HCT116 (cell line): ENCODE measurements at regions not wholly inside any gene's neighbourhood (a gene's known extent, or its start where the extent isn't known, plus 50 kb on each side); places are given as distances from the start of the nearest gene placed in this dataset.

ENCODE experiments used
- ATAC-seq: fragments of 200-7000 bp; cut with Tn5 transposase; 2 replicates; pipeline ENCODE4 v1.9.1; 2020; ENCODE audit warnings: mild to moderate bottlenecking, moderate library complexity
- BruUV-seq: library from RNA; stranded (reverse); fragments of 400-500 nt; replicated peaks from 2 replicates; lab custom pipeline; 2021; lab: Mats Ljungman, UMichigan
- CTCF ChIA-PET: fragments of 300-600 bp; sonication (Branson Sonifier 250); formaldehyde crosslinking; loops from one replicate; lab custom pipeline; 2021; ENCODE audit warnings: antibody characterized with exemption; lab: Charles Lee
- POLR2A ChIA-PET: fragments of 300-600, 350-600 bp; sonication (Branson Sonifier 250); formaldehyde crosslinking; loops from one replicate; lab custom pipeline; 2021; ENCODE audit warnings: antibody characterized with exemption; lab: Charles Lee
- RAD21 ChIA-PET, 2 experiments: fragments of 300-600 bp; sonication (Branson Sonifier 250); formaldehyde crosslinking; loops; one replicate each; lab custom pipeline; 2023; ENCODE audit warnings: low total read pairs in 2 of 2; ENCODE audit not compliant: uncharacterized antibody in 2 of 2, unreplicated experiment in 2 of 2, low non-redundant PET in 1 of 2; lab: Charles Lee
- DNase-seq: peaks from one replicate; pipeline ENCODE4 v3.0.0-alpha.2; 2010; ENCODE audit warnings: low read depth, low spot score
- H2AFZ ChIP-seq: fragments of 200-600 bp; shearing (Covaris generic), sonication (generic); 2 replicates; pipeline ENCODE4 v1.6.1; 2017; ENCODE audit warnings: low read depth, mixed run types, mixed read lengths, antibody characterized with exemption, low read length; ENCODE audit not compliant: poor library complexity, severe bottlenecking
- H3K27ac ChIP-seq: 2 replicates; pipeline ENCODE4 v1.5.1; 2012; ENCODE audit warnings: low read depth, low read length
- H3K27me3 ChIP-seq: fragments of 200-600 bp; sonication (generic); 2 replicates; pipeline ENCODE4 v1.6.1; 2016; ENCODE audit warnings: mixed run types, low read length, mixed read lengths; ENCODE audit not compliant: insufficient read depth
- H3K36me3 ChIP-seq, 2 experiments: fragments of 200-500 bp in 1 of 2; fragments of 200-600 bp in 1 of 2; sonication (Bioruptor generic) in 1 of 2; sonication (generic) in 1 of 2; 2 replicates each; pipeline versions ENCODE4 v1.5.1 to v1.6.1; 2014 to 2016; ENCODE audit warnings: low read length in 2 of 2, inconsistent platforms in 1 of 2, mixed read lengths in 1 of 2, mixed run types in 1 of 2; ENCODE audit not compliant: insufficient read depth in 2 of 2, control insufficient read depth in 1 of 2
- H3K4me1 ChIP-seq, 2 experiments: fragments of 200-600 bp in 1 of 2; sonication (generic) in 1 of 2; 2 replicates each; pipeline versions ENCODE4 v1.5.1 to v1.6.1; 2012 to 2017; ENCODE audit warnings: low read length in 2 of 2, inconsistent platforms in 1 of 2, mild to moderate bottlenecking in 1 of 2, mixed read lengths in 1 of 2, mixed run types in 1 of 2, moderate library complexity in 1 of 2; ENCODE audit not compliant: insufficient read depth in 2 of 2, control insufficient read depth in 1 of 2
- H3K4me2 ChIP-seq: fragments of 200-600 bp; sonication (generic); 2 replicates; pipeline ENCODE4 v1.6.1; 2017; ENCODE audit warnings: mixed run types, low read length, mixed read lengths
- H3K4me3 ChIP-seq, 2 experiments: fragments of 200-600 bp in 1 of 2; sonication (generic) in 1 of 2; replicated peaks in 1 of 2; 2 replicates each; pipeline ENCODE4 v1.5.1; 2011 to 2016; ENCODE audit warnings: low read length in 2 of 2, control low read depth in 1 of 2, low read depth in 1 of 2, mild to moderate bottlenecking in 1 of 2, mixed read lengths in 1 of 2, mixed run types in 1 of 2
- H3K79me2 ChIP-seq: fragments of 200-600 bp; sonication (generic); 2 replicates; pipeline ENCODE4 v1.6.1; 2017; ENCODE audit warnings: mild to moderate bottlenecking, mixed run types, low read length, moderate library complexity, mixed read lengths; ENCODE audit not compliant: insufficient read depth
- H3K9ac ChIP-seq: fragments of 200-600 bp; sonication (generic); 2 replicates; pipeline ENCODE4 v1.6.1; 2016; ENCODE audit warnings: low read length, mixed read lengths
- H3K9me2 ChIP-seq: fragments of 200-600 bp; sonication (generic), shearing (Covaris generic); 2 replicates; pipeline ENCODE4 v1.6.1; 2017; ENCODE audit warnings: mixed run types, mild to moderate bottlenecking, moderate library complexity; ENCODE audit not compliant: insufficient read depth
- H3K9me3 ChIP-seq, 2 experiments: fragments of 200-500 bp in 1 of 2; fragments of 200-600 bp in 1 of 2; sonication (Bioruptor generic) in 1 of 2; sonication (generic) in 1 of 2; 2 replicates each; pipeline ENCODE4 v1.6.1; 2014 to 2017; ENCODE audit warnings: low read length in 2 of 2, mixed read lengths in 2 of 2, inconsistent platforms in 1 of 2, low read depth in 1 of 2, mild to moderate bottlenecking in 1 of 2, mixed run types in 1 of 2, moderate library complexity in 1 of 2; ENCODE audit not compliant: control insufficient read depth in 1 of 2, insufficient read depth in 1 of 2
- H4K20me1 ChIP-seq: fragments of 200-600 bp; sonication (generic), shearing (Covaris generic); 2 replicates; pipeline ENCODE4 v1.6.1; 2017; ENCODE audit warnings: mixed run types, mild to moderate bottlenecking, moderate library complexity; ENCODE audit not compliant: insufficient read depth
- CEBPB ChIP-seq: IDR thresholded peaks from 2 replicates; pipeline ENCODE4 v1.6.1; 2012; ENCODE audit warnings: low read depth
- EGR1 ChIP-seq: IDR thresholded peaks from 2 replicates; pipeline ENCODE4 v1.6.1; 2012; ENCODE audit warnings: low read depth
- ELF1 ChIP-seq: IDR thresholded peaks from 2 replicates; pipeline ENCODE4 v1.6.1; 2012; ENCODE audit warnings: low read depth, borderline replicate concordance
- EZH2 ChIP-seq: fragments of 200-600 bp; sonication (generic); IDR thresholded peaks from 2 replicates; pipeline ENCODE4 v1.6.1; 2017; ENCODE audit warnings: antibody characterized with exemption, mixed run types
- EZH2phosphoT487 ChIP-seq: fragments of 200-600 bp; IDR thresholded peaks from 2 replicates; pipeline ENCODE4 v1.6.1; 2018; ENCODE audit warnings: antibody characterized with exemption, borderline replicate concordance
- JUND ChIP-seq: IDR thresholded peaks from 2 replicates; pipeline ENCODE4 v1.6.1; 2012
- POLR2A ChIP-seq: IDR thresholded peaks from 2 replicates; pipeline ENCODE4 v1.7.0; 2011; ENCODE audit warnings: borderline replicate concordance; ENCODE audit not compliant: insufficient read depth, insufficient read length; ENCODE audit errors: extremely low read depth
- POLR2AphosphoS5 ChIP-seq: IDR thresholded peaks from 2 replicates; pipeline ENCODE4 v1.6.1; 2011; ENCODE audit warnings: mild to moderate bottlenecking, low read depth, low read length, moderate library complexity
- RAD21 ChIP-seq: IDR thresholded peaks from 2 replicates; pipeline ENCODE4 v1.6.1; 2012; ENCODE audit warnings: low read depth, mild to moderate bottlenecking
- SP1 ChIP-seq: IDR thresholded peaks from 2 replicates; pipeline ENCODE4 v1.6.1; 2012; ENCODE audit warnings: low read depth
- SRF ChIP-seq: IDR thresholded peaks from 2 replicates; pipeline ENCODE4 v1.6.1; 2012; ENCODE audit warnings: low read depth
- TCF7L2 ChIP-seq: IDR thresholded peaks from 2 replicates; pipeline ENCODE4 v1.7.0; 2011; ENCODE audit warnings: borderline replicate concordance, inconsistent platforms; ENCODE audit not compliant: insufficient read depth, insufficient read length; ENCODE audit errors: extremely low read depth
- intact Hi-C: fragments of 100-400 bp; cut with micrococcal nuclease; formaldehyde crosslinking; loops from 2 replicates; pipeline ENCODE4 v1.10.0; 2022
- TF ChIP-seq, protein P1 (sequence below): IDR thresholded peaks from 2 replicates; pipeline ENCODE4 v1.6.1; 2012; ENCODE audit warnings: low read depth
- TF ChIP-seq, protein P2 (sequence below): IDR thresholded peaks from 2 replicates; pipeline ENCODE4 v1.6.1; 2011; ENCODE audit warnings: mild to moderate bottlenecking, low read length, moderate library complexity; ENCODE audit not compliant: insufficient replicate concordance; ENCODE audit errors: extremely low read depth
- TF ChIP-seq, protein P3 (sequence below): IDR thresholded peaks from 2 replicates; pipeline ENCODE4 v1.6.1; 2012
- TF ChIP-seq, protein P4 (sequence below): IDR thresholded peaks from 2 replicates; pipeline ENCODE4 v1.6.1; 2012

DNA sequence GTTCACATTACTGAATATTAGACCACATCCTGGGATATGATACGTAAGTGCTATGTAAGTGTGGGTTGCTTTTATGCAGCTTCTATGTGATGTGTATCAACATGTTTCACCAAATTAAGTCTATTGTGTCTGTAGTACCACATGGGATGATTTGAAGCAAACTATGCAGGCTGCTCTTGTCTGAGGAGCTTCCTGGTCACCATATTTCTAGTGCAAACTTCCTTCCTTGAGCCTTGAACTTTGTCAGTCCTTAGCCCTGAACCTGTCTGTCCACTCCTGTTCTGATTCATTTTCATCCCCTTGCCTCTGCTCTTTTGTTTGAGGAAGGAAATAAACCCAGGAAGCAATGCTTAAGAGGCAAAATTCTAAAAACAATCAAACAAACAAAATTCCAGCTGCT, 117.5 kb upstream of the VANGL1 start:
- no peaks in the 10 kb centered on the region for H3K27me3 ChIP-seq
- no peak overlapping the region for H3K4me3 ChIP-seq
- no peak for TF ChIP-seq EZH2phosphoT487
- TF ChIP-seq EZH2: no peak
- TF ChIP-seq TCF7L2: no peak
- no peak for TF ChIP-seq POLR2AphosphoS5
- TF ChIP-seq, protein P1, sequence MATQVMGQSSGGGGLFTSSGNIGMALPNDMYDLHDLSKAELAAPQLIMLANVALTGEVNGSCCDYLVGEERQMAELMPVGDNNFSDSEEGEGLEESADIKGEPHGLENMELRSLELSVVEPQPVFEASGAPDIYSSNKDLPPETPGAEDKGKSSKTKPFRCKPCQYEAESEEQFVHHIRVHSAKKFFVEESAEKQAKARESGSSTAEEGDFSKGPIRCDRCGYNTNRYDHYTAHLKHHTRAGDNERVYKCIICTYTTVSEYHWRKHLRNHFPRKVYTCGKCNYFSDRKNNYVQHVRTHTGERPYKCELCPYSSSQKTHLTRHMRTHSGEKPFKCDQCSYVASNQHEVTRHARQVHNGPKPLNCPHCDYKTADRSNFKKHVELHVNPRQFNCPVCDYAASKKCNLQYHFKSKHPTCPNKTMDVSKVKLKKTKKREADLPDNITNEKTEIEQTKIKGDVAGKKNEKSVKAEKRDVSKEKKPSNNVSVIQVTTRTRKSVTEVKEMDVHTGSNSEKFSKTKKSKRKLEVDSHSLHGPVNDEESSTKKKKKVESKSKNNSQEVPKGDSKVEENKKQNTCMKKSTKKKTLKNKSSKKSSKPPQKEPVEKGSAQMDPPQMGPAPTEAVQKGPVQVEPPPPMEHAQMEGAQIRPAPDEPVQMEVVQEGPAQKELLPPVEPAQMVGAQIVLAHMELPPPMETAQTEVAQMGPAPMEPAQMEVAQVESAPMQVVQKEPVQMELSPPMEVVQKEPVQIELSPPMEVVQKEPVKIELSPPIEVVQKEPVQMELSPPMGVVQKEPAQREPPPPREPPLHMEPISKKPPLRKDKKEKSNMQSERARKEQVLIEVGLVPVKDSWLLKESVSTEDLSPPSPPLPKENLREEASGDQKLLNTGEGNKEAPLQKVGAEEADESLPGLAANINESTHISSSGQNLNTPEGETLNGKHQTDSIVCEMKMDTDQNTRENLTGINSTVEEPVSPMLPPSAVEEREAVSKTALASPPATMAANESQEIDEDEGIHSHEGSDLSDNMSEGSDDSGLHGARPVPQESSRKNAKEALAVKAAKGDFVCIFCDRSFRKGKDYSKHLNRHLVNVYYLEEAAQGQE: no peak
- TF ChIP-seq POLR2A: no peak
- TF ChIP-seq EGR1: no peak
- no peak for TF ChIP-seq SP1
- TF ChIP-seq, protein P2, sequence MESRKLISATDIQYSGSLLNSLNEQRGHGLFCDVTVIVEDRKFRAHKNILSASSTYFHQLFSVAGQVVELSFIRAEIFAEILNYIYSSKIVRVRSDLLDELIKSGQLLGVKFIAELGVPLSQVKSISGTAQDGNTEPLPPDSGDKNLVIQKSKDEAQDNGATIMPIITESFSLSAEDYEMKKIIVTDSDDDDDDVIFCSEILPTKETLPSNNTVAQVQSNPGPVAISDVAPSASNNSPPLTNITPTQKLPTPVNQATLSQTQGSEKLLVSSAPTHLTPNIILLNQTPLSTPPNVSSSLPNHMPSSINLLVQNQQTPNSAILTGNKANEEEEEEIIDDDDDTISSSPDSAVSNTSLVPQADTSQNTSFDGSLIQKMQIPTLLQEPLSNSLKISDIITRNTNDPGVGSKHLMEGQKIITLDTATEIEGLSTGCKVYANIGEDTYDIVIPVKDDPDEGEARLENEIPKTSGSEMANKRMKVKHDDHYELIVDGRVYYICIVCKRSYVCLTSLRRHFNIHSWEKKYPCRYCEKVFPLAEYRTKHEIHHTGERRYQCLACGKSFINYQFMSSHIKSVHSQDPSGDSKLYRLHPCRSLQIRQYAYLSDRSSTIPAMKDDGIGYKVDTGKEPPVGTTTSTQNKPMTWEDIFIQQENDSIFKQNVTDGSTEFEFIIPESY: no peak
- TF ChIP-seq, protein P3, sequence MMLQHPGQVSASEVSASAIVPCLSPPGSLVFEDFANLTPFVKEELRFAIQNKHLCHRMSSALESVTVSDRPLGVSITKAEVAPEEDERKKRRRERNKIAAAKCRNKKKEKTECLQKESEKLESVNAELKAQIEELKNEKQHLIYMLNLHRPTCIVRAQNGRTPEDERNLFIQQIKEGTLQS: no peak
- no peak for TF ChIP-seq ELF1
- no peak for TF ChIP-seq SRF
- no peak for TF ChIP-seq RAD21
- TF ChIP-seq CEBPB: no peak
- TF ChIP-seq, protein P4, sequence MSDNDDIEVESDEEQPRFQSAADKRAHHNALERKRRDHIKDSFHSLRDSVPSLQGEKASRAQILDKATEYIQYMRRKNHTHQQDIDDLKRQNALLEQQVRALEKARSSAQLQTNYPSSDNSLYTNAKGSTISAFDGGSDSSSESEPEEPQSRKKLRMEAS: no peak
- TF ChIP-seq JUND: no peak
- intact Hi-C loops: no loop called here
- H3K9me2 ChIP-seq: no peaks in the 10 kb centered on the region
- ChIA-PET RAD21 (no interaction called here), POLR2A (no interaction called here), CTCF (interaction anchor here (1.3 kb wide), 1 partner anchor 19 kb away, joined by 5 read pairs; no protein-coding TSS in a partner anchor)
- H4K20me1 ChIP-seq: no peaks in the 10 kb centered on the region
- H3K79me2 ChIP-seq: no peaks in the 10 kb centered on the region
- no peak overlapping the region for H3K27ac ChIP-seq
- DNase-seq (no peak), ATAC-seq (no peak)
- no peak overlapping the region for H2AFZ ChIP-seq
- no peak overlapping the region for H3K4me2 ChIP-seq
- no peak overlapping the region for H3K9ac ChIP-seq
- no peaks in the 10 kb centered on the region for H3K9me3 ChIP-seq
- H3K4me1 ChIP-seq: peaks cover 0 to 5% of the 10 kb centered on the region in 2 experiments; a peak in 1 of 4 replicates
- no peaks in the 10 kb centered on the region for H3K36me3 ChIP-seq
- BruUV-seq: no TSS peak
